CD1c-positive myeloid dendritic cell (primary cell): ENCODE measurements at regions not wholly inside any gene's neighbourhood (a gene's known extent, or its start where the extent isn't known, plus 50 kb on each side); places are given as distances from the start of the nearest gene placed in this dataset.

Source experiments
- DNase-seq: peaks from one replicate; pipeline ENCODE4 v3.0.0-alpha.2; 2016; ENCODE audit errors: extremely low spot score

- no peak for DNase-seq
Measured at GRCh38 chr2:103959174-103960128, 894.5 kb upstream of the POU3F3 start.

- no peak for DNase-seq
Measured at GRCh38 chr2:103960129-103960513, 893.8 kb upstream of the POU3F3 start.

DNA sequence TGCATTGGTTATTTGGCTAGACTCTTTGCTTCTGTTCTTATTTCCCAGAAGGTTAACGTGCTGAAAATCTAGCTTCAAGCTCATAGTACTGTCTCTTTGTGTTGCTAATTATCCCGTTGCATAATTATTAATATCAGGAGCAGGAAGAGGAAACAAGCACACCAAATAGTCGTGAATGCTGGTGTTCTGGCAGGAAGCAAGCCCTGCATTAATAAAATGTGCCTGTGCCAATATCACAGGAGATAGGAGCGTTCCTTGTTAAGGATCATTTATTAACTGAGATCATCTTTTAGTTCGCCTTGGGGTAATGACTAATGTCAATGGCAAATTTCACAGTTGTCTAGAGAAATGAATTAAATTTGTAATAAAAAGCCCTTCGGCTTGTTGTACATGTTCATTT lies 893.0 kb upstream of the POU3F3 start:
- DNase-seq: no peak

GRCh38 chr2:103961862-103962261 lies 892.1 kb upstream of the POU3F3 start:
- no peak for DNase-seq

GRCh38 chr2:103962670-103963069 lies 891.2 kb upstream of the POU3F3 start:
- no peak for DNase-seq

GRCh38 chr2:103963146-103963725 lies 890.7 kb upstream of the POU3F3 start:
- DNase-seq: no peak

DNA sequence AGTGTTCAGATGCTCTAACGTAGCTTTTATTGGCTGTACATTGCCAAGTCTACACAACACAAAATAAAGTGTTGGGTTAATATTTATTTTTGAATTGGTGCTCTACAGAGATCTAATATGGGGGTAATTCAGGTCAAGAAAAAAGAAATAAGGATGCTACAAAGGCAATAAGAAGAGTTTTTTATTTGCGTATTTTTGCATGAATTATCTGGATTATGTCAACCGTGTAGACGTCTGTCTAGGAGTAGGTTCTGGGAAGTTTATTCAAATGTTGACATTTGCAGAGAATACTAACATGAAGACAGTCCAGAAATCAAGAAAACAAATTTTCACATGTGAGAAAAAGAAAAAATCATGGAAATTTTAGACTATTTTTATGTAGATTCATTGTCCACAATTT lies 876.7 kb upstream of the POU3F3 start:
- DNase-seq: no peak

DNA sequence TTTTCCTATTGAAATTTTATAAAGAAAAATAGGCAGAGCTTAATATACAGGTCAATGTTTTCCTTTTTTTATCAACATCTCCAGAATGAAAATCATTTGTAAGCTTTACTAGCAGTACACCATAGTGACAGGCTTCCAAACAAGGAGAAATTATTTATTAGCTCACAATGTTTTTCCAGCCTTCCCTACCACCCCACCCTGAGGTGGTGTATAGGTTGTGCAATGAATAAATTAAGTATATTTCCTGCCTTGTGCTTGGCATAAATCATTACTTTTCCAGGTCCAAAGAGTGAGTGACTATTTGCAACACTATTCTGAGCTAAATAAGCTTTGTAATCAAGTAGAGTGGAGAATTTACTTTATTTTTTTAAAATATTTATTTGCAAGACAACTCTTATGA lies 876.2 kb upstream of the POU3F3 start:
- no peak for DNase-seq

GRCh38 chr2:103980401-103980800 lies 873.5 kb upstream of the POU3F3 start:
- DNase-seq: no peak

DNA sequence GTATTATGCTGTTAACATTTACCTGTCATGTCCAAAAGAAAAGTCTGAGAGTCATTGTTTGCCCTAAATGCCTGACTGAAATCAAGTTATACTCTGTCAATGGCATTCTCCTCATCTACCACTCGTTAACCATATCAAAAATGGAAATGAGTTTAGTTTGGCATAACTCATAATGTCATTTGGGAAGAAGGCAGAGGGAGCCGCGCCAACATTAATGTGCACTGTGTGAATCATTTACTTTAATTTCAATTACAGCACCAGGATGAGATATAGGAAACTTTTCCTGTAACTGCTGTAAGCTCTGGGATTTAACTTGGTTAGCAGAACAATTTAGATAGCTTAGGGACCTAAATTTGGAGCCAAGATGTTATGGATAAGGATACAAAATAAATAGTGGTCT lies 871.2 kb upstream of the POU3F3 start:
- no peak for DNase-seq

GRCh38 chr2:103986001-103986400 lies 867.9 kb upstream of the POU3F3 start:
- DNase-seq: no peak

DNA sequence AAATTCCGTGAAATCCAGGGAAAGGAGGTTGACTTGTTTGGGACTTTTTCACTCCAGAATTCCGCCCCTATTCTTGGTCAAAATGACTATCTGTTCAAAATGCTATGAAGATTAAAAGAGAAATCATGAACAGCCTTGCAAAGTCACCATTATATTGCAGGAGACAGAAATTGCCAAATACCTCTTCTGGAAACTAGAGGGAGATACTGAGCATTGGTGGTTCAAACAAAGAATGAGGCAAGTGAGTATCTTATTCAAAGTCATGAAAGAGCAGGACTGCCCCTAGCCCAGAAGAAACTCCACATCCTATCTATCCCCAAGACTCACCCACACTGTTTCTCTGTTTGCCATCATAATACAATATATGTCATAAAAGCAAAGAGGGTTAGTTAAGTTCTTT lies 862.3 kb upstream of the POU3F3 start:
- DNase-seq: no peak

DNA sequence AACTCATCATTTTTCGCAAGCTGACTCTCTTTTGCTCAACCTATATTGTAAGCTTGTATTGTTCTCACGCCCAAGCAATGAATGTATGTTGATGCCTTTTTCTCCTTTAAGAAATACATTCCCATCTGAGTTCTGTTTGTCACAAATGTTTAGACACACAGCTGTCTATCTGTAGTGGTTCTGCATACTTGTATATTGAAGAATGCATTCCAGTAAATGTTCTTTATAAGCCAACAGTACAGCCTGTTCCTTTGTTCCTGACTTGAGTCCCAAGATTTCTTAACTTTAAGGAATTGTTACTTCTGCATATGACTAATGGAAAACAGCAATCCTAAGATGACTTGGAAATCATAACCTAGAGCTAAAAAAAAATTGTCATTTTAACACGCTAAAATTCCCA lies 849.1 kb upstream of the POU3F3 start:
- DNase-seq: no peak

- no peak for DNase-seq
Measured at GRCh38 chr2:104016801-104017200, 837.1 kb upstream of the POU3F3 start.

GRCh38 chr2:104023306-104023705 lies 830.6 kb upstream of the POU3F3 start:
- DNase-seq: no peak

DNA sequence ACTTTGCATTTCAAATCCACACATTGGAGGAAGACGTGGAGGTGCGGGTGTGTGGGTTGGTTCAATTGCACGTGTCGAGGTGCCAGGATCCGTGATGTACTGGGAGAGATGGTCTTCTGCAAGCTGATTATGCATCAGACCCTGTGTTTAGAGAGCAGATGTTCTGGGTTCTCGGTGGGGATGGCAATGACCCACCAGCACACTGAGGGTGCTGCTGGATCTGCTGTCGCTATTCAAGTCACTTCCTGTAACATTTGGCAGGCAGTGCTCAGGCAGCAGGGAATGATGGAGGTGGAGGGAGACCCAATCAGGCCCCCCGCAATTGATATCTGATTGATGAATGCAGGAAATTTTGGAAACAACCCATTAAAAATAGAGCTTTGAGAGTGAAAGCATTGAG lies 830.1 kb upstream of the POU3F3 start:
- no peak for DNase-seq

DNA sequence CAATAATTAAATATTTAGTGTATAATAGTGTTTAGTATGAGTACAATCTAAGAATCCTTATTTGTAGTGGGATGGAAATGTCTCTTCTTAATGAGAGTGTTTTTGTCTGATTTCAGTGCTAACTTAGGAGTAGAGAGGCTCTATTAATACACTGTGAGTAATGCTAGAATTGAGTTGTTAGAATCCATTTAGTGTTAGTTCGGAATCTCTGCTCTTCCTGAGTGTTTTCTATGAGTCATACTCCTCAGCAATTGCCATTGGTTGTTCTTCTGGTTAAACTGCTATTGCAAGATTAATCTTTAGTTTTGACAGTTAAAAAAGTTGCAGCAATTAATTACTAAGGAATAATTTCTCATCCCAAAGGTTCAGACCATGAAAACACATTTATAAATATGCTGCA lies 828.6 kb upstream of the POU3F3 start:
- DNase-seq: no peak

- no peak for DNase-seq
Measured at GRCh38 chr2:104026725-104027124, 827.2 kb upstream of the POU3F3 start.

DNA sequence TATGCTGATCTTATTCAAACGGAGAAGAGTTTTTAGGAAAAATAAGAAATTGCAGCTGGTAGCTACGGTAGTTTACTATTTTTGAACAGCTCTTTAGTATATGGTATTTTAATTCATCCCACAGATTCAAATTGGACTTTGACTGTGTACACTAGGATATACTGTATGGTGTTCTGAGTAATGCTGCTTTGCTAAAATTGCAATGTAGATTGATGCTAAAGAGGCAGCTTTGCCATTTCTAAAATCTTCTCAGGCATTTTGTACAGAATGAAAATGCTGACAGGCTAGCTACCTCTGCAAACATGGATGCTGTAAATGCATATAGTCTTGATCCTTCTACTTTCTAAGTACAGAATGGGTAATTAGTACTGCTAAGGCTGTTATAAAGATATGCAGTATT lies 826.6 kb upstream of the POU3F3 start:
- no peak for DNase-seq

DNA sequence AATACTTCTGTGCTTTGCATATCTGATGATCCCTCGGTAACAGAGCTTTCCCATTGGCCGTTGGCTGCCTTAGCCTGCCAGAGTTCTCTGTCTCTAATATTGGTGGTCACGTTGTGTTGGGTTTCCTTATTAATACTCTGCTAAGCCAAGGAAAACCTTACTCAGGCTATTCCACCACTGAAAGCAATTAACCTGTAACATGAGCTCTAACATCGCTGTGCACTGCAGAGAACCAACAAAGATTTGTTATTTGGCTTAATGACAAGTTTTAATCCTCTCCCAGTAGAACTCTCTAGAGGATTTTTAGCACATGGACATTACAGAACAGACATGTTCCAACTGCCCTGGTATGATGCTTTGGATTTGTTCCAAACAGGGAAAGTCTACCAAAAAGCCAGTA lies 825.9 kb upstream of the POU3F3 start:
- DNase-seq: no peak

DNA sequence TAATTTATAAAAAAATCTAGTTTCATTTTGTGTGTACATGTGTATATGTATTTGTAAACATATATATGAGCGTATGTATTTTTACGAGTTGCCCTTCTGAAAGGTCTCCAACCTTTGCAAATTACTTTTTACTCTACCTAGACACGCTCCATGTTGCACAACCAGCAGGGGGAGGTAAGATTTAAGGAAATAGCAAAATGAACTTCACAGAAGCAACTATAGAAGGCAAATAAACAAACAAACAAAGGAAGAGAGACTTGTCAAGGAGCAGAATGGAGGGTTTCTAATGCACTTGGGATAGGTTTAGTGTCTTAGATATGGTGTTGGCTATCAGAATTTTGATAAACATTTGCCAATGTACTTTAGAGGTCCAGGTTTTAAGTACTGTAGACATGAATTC lies 820.5 kb upstream of the POU3F3 start:
- DNase-seq: no peak

DNA sequence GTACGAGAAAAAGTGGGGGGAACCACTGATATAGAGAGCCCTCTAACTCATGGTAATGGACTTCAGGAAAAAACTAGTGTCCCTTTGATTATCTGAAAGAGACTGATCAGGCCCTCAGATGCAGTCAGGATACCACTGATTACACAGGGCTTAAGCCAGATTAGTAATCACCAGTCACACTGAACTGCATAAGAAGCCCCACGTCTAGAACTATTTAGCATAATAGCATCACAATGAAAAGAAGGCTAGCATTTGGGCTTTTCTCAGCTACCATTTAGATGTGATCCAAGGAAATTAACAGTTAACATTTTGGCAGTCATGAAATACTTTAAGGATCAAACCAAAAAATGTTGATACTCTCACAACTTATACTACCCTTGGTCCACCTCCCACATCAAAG lies 813.1 kb upstream of the POU3F3 start:
- no peak for DNase-seq

GRCh38 chr2:104041351-104041750 lies 812.6 kb upstream of the POU3F3 start:
- no peak for DNase-seq

- DNase-seq: no peak
Measured at GRCh38 chr2:104043864-104044263, 810.1 kb upstream of the POU3F3 start.
